ENCODE measurements at regions not wholly inside any gene's neighbourhood (a gene's known extent, or its start where the extent isn't known, plus 50 kb on each side); places are given as distances from the start of the nearest gene placed in this dataset.
"Not testable (repeated sequence)": the region's sequence is repeated elsewhere in the genome, so short reads cannot be mapped to it uniquely, and the experiment has no call there.

DNA sequence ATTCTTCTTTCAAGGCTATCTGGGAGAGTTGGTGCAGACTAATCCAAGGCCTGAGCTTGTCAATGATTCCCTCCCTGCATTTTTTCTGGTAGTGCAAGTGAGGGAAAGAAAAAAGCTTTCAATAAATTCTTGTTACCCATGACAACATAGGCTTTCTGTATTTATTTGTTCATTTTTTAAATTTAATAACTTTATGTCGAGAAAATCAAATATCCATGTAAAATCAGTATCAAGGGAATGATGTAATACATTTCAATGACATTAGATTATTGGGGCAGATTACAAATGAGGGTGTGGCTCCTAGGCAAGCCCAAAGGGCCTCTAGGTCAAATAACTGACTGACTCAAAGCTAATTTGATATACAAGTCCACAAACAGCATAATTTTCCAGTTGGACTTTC is 104.0 kb downstream of the GJA1 start:
- no peak for DNase-seq (ENCODE audit: low spot score)
- in situ Hi-C loops (cut with HindIII; ENCODE audit: low sequenced_read_pairs): no loop called here

DNA sequence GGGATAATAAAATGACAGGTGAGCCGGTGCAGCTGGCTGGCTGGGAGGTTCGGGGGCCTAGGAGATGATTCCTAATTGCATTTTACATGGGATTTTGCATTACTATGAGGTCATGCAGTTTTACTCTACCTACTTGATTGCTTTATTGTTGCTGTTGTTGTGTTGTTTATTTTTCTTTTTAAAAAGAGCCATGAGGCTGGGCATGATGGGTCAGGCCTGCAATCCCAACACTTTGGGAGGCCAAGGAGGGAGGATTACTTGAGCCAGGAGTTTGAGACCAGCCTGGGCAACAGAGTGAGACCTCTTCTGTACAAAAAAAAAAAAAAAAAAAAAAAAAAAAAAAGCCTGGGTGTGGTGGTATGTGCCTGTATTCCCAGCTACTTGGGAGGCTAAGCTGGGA is 104.8 kb downstream of the GJA1 start:
- in situ Hi-C loops (cut with HindIII; ENCODE audit: low sequenced_read_pairs): no loop called here

DNA sequence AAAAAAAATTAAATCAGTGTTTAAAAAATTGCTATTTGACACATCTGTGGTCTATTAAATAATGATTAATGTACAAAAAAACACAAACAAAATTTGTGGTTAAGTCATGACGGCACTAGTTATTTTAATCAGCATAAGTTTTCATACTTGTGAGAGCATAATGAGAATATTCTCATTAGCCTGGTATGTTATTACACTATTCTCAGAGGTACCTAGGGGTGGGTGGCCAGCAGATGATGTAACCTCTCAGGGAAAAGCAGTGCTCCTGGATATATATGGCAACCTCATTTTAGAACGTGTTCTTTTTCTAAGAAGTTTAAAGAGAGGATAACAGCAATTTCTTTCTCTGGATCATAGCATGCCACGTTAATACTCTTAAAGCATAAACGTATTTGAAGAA is 109.2 kb downstream of the GJA1 start:
- in situ Hi-C loops (cut with HindIII; ENCODE audit: low sequenced_read_pairs): no loop called here
- DNase-seq (ENCODE audit: low spot score): no peak

More for the DNA sequence above, 104.8 kb downstream of the GJA1 start:
- DNase-seq (ENCODE audit: low spot score): no peak

DNA sequence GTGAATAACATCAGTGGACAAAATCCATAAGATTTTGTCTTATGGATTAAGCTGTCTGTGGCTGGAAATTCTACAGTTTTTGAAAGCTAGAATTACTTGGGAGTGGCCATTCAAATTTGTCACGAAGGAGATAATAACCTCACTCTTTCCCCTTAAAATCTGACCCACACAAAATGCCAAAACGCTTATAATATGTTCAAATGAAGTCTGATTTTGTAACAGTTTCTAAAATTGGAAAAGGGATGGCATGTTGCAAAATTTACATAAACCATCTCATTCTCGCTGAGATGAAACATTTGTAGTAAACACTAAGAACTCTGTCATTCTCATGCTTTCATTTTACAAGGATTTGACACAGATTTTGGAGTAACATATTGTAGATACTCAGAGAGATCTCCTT is 112.7 kb downstream of the GJA1 start:
- no peak for DNase-seq (ENCODE audit: low spot score)
- in situ Hi-C loops (cut with HindIII; ENCODE audit: low sequenced_read_pairs): no loop called here

DNA sequence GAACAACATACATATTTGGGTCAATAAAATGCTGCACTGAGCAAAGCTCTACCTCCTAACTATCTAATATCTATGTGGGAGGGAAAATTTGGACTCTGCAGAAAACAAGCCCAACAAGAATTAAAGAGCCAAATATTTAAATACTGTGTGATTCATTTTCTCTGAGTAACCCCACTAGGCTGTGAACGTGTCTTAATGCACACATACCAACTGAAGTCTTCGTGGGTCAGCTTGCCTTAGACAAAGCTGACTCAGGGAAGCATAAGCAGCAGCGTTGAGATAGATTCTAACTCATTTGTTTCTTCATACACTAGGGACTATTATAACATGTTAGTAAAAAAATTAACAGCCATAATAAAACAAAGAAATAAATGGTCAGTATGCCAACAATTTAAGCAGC is 114.3 kb downstream of the GJA1 start:
- in situ Hi-C loops (cut with HindIII; ENCODE audit: low sequenced_read_pairs): no loop called here
- no peak for DNase-seq (ENCODE audit: low spot score)

DNA sequence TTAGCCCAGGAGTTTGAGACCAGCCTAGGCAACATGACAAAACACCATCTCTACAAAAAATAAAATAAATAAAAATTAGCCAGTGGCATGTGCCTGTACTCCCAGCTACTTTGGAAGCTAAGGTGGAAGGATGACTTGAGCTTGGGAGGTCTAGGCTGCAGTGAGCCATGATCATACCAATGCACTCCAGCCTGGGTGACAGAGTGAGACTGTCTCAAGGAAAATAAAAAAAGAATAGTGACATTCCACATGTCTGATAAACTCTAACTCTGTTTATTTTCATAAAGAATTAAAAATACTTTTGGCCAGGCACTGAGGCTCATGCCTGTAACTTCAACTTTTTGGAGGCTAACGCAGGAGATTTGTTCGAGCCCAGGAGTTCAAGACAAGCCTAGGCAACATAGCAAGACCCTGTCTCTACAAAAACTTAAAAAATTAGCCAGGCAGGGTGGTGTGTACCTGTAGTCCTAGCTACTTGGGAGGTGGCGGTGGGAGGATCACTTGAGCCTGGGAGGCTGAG is 115.1 kb downstream of the GJA1 start:
- DNase-seq (ENCODE audit: low spot score): no peak
- in situ Hi-C loops (cut with HindIII; ENCODE audit: low sequenced_read_pairs): no loop called here

DNA sequence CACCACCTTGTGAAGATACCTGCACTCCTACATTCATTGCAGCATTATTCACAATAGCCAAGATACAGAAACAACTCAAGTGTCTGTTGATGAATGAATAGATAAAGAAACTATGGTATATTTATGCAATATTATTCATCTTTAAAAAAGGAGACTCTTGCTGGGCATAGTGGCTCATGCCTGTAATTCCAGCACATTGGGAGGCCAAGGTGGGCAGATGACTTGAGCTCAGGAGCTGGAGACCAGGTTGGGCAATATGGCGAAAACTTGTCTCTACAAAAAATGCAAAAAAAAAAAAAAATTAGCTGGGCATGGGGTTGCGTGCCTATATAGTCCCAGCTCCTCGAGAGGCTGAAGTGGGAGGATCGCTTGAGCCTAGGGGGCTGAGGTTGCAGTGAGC is 119.8 kb downstream of the GJA1 start:
- DNase-seq (ENCODE audit: low spot score): no peak
- in situ Hi-C loops (cut with HindIII; ENCODE audit: low sequenced_read_pairs): no loop called here

DNA sequence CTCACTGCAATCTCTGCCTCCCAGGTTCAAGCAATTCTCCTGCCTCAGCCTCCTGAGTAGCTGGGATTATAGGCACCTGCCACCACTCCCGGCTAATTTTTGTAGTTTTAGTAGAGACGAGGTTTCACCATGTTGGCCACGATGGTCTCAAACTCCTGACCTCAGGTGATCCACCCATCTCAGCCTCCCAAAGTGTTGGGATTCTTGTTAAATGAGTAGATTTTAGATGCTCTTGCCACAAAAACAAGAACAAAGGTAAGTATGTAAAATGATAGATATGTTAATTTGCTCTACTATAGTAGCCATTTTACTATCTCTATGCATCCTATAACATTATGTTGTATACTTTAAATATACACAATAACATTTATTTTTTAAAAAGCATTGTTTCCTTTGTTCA is 120.7 kb downstream of the GJA1 start:
- DNase-seq (ENCODE audit: low spot score); in situ Hi-C loops (cut with HindIII; ENCODE audit: low sequenced_read_pairs): not testable (repeated sequence)

DNA sequence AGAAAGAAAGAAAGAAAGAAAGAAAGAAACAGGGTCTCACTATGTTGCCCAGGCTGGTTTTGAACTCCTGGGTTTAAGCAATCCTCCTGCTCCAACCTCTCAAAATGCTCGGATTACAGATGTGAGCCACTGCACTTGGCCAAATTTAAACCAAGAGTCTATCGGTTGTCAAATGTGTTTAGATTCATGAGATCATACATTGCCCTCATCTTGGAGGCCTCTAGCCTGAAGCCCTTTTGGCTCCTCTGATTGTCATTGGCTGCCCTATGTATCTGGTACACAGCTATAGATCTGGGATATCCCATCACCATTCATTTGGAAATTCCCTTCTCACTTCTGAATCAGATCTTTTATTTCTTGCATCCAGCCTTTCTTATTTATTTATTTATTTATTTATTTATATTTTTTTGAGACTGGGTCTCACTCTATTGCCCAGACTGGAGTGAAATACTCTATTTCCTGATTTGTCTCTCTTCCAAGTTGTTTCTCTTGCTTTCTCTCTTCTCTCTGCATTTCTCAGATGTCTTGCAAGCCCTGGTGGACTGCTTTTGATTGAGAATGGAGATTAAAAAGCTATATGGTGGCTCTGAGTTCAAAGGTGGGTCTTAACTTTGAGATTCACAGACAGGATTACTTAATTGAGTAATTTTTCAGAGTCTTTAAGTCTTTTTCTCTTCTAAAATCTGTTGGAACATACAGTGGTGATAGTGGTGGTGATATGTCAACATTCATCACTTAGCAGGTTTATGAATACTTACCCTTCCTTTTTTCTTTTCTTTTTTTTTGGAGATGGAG is 121.9 kb downstream of the GJA1 start:
- in situ Hi-C loops (cut with HindIII; ENCODE audit: low sequenced_read_pairs): no loop called here
- no peak for DNase-seq (ENCODE audit: low spot score)

DNA sequence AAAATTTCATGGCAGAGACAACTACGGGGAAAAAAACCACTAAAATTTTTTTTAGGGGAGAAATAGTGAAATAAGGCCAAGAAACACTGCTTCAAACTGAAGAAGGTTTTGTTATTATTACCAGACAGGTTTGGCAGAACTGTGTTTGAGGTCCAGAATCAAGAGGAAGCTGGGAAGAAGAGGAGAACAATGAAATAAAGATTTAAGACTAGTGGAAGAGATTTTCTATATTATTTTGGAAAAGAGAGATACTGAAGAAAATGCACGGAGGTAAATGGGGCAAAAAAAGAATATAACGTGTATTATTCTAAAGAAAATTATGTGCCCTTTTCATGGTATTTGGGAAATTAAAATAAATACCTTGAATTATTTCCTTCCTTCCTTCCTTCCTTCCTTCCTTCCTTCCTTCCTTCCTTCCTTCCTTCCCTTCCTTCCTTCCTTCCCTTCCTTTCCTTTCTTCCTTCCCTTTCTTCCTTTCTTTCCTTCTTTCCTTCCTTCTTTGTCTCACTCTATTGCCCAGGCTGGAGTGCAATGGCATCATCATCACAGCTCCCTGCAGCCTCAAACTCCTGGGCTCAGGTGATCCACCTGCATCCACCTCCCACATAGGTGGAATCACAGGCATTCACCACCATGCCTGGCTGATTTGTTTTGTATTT is 124.3 kb downstream of the GJA1 start:
- in situ Hi-C loops (cut with HindIII; ENCODE audit: low sequenced_read_pairs): no loop called here

DNA sequence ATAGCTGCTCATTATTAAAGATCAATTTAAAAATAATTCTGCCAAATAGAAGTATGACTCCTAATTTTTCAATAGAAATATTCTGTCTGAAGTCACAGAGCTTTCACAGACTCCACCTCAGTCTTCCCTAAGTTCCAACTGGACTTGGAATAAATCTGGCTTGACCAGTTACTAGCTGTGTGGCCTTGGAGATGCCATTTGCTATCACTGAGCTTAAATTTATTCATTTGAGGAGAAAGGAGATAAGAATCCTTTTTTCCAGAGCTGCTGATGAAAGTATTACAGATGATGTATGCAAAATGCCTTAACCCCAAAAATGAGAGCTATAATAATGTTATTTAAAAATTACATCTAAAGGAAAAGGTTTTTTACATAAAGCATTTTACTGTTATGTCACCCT is 125.0 kb downstream of the GJA1 start:
- DNase-seq (ENCODE audit: low spot score): no peak
- in situ Hi-C loops (cut with HindIII; ENCODE audit: low sequenced_read_pairs): no loop called here

More for the DNA sequence above, 124.3 kb downstream of the GJA1 start:
- no peak for DNase-seq (ENCODE audit: low spot score)

DNA sequence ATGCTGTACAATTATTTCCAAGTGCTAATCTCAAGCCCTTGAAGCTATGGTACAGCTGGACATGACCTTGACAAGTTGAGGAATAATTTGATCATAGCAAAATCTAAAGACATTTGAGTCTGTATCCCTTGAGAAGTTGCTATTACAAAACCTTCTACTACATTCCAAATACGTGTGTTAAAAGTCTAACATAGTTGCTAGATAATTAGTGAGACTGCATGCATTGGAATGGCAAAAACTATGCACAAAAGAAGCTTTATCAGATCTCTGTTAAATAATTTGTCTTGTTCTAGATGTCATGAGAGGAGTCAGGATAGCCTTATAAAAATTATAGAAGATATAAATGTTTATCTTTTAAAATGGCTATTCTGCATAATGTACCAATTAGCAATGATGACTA is 127.8 kb downstream of the GJA1 start:
- DNase-seq (ENCODE audit: low spot score): no peak
- in situ Hi-C loops (cut with HindIII; ENCODE audit: low sequenced_read_pairs): no loop called here

DNA sequence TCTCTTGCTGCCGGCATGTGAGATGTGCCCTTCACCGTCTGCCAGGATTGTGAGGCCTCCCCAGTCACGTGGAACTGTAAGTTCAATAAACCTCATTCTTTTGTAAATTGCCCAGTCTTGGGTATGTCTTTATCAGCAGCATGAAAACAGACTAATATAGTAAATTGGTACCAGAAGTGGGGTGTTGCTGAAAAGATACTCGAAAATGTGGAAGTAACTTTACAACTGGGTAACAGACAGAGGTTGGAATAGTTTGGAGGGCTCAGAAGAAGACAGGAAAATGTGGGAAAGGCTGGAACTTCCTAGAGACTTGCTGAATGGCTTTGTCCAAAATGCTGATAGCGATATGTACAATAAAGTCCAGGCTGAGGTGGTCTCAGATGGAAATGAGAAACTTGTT is 129.1 kb downstream of the GJA1 start:
- in situ Hi-C loops (cut with HindIII; ENCODE audit: low sequenced_read_pairs); DNase-seq (ENCODE audit: low spot score): not testable (repeated sequence)

DNA sequence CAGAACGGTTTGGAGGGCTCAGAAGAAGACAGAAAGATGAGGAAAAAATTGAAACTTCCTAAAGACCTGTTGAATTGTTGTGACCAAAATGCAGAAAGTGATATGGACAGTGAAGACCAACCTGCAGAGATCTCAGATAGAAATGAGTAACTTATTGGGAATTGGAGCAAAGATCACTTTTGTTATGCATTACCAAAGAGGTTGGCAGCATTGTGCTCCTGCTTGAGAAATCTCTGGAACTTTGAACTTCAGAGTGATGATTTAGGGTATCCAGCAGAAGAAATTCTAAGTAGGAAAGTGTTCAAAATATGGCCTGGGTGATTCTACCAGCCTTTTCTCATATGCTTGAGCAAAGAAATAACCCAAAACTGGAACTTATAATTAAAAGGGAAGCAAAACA is 136.0 kb downstream of the GJA1 start:
- in situ Hi-C loops (cut with HindIII; ENCODE audit: low sequenced_read_pairs): no loop called here
- DNase-seq (ENCODE audit: low spot score): no peak

DNA sequence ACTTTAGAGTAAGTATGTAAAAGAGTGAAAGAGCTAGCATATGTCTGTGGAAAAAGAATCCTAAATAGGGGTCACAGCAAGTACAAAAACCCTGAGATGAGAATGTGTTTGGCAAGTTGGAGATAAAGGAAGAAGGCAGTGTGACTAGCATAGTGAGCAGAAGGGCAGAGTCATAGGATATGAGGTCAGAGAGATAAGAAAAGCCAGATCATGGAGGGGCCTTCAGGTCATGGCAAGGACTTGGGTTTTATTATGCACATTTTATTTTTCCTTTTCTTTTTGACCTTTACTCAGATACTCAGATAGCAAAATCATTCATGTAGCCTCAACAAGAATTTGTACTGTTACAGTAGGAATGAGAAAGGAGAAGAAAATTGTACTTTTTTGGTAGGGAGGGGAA is 138.0 kb downstream of the GJA1 start:
- no peak for DNase-seq (ENCODE audit: low spot score)
- in situ Hi-C loops (cut with HindIII; ENCODE audit: low sequenced_read_pairs): no loop called here

DNA sequence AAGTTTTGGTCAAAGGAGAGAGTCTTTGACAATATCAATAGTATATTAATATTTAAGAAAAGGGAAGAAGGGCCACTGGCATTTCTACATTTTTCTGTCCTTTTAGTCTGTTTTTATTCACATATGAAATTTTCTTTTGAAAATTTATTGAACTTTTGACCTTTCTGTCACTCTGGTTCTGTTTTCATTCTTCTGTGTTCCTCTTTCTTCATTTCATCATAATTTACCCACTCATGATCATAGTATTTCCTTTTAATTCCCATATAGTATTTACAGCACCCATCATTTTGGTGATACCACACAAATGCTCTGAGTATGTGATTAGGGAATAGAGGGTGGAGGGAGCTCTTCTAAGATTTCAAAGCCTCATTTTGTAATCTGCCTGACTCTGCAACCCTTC is 142.8 kb downstream of the GJA1 start:
- in situ Hi-C loops (cut with HindIII; ENCODE audit: low sequenced_read_pairs): no loop called here

DNA sequence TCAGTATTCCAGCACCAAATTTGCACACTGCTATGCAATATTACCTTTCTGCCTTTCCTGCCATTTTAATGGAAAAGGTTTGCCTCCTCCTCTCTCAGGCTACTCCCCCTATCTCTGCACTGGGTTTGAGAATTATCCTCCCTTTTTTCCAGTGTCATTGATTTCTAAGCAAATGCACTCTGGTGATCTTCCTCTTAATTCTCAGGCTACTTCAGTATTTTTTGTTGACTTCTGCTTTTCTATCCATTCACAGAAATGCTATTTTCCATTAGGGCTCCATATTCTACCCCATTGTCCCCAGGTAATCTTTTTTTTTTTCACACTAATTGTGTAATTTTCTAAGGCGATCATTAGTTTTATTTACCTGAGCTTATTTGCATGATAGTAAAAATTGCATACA is 144.0 kb downstream of the GJA1 start:
- DNase-seq (ENCODE audit: low spot score): no peak
- in situ Hi-C loops (cut with HindIII; ENCODE audit: low sequenced_read_pairs): no loop called here

More for the DNA sequence above, 142.8 kb downstream of the GJA1 start:
- DNase-seq (ENCODE audit: low spot score): no peak

DNA sequence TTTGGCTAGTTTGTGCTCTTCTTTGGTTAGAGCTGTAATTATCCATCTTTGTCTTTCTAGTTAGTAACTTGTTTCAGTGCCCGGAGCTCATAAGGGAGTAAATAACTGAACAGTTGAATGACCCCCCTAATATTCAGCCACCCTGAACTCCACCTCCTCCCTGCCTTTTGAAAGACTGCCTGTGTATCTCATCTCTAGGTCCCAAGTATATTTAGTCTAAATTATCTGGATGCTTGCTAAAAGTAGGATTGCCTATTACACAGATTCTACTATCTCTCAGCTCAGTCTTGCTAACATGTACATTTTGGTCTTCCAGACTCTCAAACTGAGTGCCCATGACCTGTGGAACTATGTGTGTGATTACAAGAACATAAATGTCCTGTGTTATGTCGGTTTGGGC is 145.9 kb downstream of the GJA1 start:
- no peak for DNase-seq (ENCODE audit: low spot score)
- in situ Hi-C loops (cut with HindIII; ENCODE audit: low sequenced_read_pairs): no loop called here

DNA sequence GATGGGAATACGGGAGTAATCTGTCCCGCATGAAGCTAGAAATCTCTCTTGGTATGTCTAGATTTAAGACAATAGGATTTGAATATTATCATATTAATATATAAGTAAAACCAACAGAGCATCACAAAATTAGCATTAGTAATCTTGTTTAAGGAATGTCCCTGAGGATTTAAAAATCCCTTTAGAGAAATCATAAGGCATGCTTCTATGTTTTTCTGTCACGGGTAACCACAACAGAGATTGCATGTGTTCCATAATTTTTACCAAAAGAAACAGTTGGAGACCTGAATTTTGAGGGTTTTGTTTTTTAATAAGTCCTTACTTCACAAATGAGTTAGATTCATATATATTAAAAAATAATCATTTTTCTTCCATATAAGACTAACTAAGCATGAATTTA is 146.8 kb downstream of the GJA1 start:
- in situ Hi-C loops (cut with HindIII; ENCODE audit: low sequenced_read_pairs): no loop called here

DNA sequence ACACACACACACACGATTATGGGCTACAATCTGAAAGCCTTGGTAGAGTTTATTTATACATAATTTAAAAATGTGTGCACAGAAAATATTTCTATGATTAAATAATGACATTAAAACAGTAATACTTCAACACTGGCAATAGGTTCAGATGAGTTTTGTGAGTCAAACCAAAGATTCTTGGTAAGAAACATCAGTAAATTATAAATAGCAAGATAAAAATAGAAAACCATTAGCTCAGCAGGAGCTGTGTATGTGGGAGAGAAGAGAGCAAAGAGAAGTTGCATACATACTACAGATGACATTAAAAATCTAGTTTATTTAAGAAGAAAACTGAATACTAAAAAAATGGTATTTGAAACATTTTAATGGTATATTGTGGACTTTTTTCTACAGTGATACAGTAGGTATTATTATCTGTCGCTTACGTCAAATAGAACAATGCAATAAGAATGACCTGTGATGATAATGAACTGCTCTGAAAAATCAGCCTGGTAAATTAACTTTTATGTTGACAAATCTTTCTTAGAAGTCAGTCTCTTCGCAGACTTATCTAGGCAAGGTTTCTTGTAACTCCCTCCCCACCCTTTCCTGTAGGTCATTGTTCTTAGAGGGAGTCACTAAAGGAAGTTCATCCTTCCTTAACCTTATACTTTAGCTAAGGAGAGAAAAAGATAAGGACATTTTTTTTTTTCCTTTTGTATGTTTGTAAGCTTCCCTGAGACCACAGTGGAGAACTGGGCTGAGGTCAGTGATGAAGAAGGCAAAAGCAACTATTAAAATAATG is 149.3 kb downstream of the GJA1 start:
- in situ Hi-C loops (cut with HindIII; ENCODE audit: low sequenced_read_pairs): no loop called here
- DNase-seq (ENCODE audit: low spot score): no peak

More for the DNA sequence above, 146.8 kb downstream of the GJA1 start:
- DNase-seq (ENCODE audit: low spot score): no peak
